ENCODE measurements at regions not wholly inside any gene's neighbourhood (a gene's known extent, or its start where the extent isn't known, plus 50 kb on each side); places are given as distances from the start of the nearest gene placed in this dataset.

- TF ChIP-seq CTCF (IDR thresholded peaks at IDR 0.05; ENCODE audit: insufficient read depth, low read length, poor library complexity, severe bottlenecking): no peak
- DNase-seq (ENCODE audit: extremely low read depth, insufficient read length): no peak
- Histone ChIP-seq H3K36me3 (ENCODE audit: control insufficient read depth, insufficient read depth, low read length) (no peaks in the 10 kb centered on the region), H3K4me3 (replicated peaks; ENCODE audit: low read depth, low read length) (no peak overlapping the region), H3K27me3 (replicated peaks; ENCODE audit: control insufficient read depth, insufficient read depth, low read length) (no peaks in the 10 kb centered on the region)
Observed at GRCh38 chr20:11467436-11467835, 450.3 kb upstream of the BTBD3 start.

- no peak for DNase-seq (ENCODE audit: extremely low read depth, insufficient read length)
- H3K36me3 ChIP-seq (ENCODE audit: control insufficient read depth, insufficient read depth, low read length): no peaks in the 10 kb centered on the region
- no peak for TF ChIP-seq CTCF (IDR thresholded peaks at IDR 0.05; ENCODE audit: insufficient read depth, low read length, poor library complexity, severe bottlenecking)
- H3K4me3 ChIP-seq (replicated peaks; ENCODE audit: low read depth, low read length): no peak overlapping the region
- H3K27me3 ChIP-seq (replicated peaks; ENCODE audit: control insufficient read depth, insufficient read depth, low read length): no peaks in the 10 kb centered on the region
Observed at GRCh38 chr20:11468880-11469279, 448.8 kb upstream of the BTBD3 start.

DNA sequence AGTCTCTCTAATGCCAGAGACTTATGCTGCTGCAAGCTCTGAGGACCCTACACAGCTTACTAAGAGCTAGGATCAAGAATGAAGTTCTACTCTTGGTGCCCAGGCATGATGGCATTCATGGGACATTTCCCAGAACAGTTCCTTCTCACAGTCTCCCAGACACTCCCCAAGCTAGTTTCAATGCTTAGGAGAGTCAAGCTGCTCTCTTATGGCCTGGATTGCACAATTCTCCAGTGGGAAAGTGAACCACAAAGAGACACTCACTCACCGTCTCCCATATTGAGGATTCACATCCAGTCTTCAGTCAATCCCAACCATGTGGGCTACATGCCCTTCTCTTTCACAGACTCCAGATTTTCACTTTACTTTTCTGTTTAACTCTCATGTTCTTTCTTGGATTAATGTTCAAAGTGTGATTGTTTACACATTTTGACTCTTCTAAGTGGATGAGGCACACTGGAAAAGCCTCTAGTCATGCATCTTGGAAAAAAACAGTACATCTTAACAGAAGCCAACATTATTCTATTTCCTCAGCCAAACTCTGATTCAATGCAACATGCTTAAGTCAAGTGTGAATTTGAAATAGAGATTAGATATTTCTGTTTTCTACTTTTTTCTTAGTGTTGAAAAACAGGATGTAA lies 447.8 kb upstream of the BTBD3 start:
- Histone ChIP-seq H3K4me3 (replicated peaks; ENCODE audit: low read depth, low read length) (no peak overlapping the region), H3K27me3 (replicated peaks; ENCODE audit: control insufficient read depth, insufficient read depth, low read length) (no peaks in the 10 kb centered on the region), H3K36me3 (ENCODE audit: control insufficient read depth, insufficient read depth, low read length) (no peaks in the 10 kb centered on the region)
- TF ChIP-seq CTCF (IDR thresholded peaks at IDR 0.05; ENCODE audit: insufficient read depth, low read length, poor library complexity, severe bottlenecking): no peak
- DNase-seq (ENCODE audit: extremely low read depth, insufficient read length): no peak

GRCh38 chr20:11473983-11474382 lies 443.7 kb upstream of the BTBD3 start:
- no peaks in the 10 kb centered on the region for H3K27me3 ChIP-seq (replicated peaks; ENCODE audit: control insufficient read depth, insufficient read depth, low read length)
- no peak for DNase-seq (ENCODE audit: extremely low read depth, insufficient read length)
- H3K4me3 ChIP-seq (replicated peaks; ENCODE audit: low read depth, low read length): no peak overlapping the region
- H3K36me3 ChIP-seq (ENCODE audit: control insufficient read depth, insufficient read depth, low read length): no peaks in the 10 kb centered on the region
- TF ChIP-seq CTCF (IDR thresholded peaks at IDR 0.05; ENCODE audit: insufficient read depth, low read length, poor library complexity, severe bottlenecking): no peak

DNA sequence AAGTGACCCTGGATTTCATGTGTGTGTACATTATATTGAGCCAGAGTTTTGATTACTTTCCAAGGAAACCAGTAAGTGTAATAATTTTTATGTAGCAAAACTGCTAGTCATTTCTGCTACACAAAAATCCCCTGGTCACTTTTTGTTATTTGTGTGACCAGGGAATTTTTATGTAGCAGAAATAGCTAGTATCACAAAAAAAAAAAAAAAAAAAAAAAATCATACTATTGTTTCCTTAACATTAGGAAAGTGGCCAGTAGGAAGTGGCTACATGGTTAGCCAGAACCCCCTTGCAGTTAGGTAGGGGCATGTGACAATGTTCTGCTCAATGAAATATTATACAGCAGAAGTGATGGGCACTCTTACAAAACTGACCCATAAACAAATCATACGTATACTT lies 434.0 kb upstream of the BTBD3 start:
- Histone ChIP-seq H3K4me3 (replicated peaks; ENCODE audit: low read depth, low read length) (no peak overlapping the region), H3K36me3 (ENCODE audit: control insufficient read depth, insufficient read depth, low read length) (no peaks in the 10 kb centered on the region), H3K27me3 (replicated peaks; ENCODE audit: control insufficient read depth, insufficient read depth, low read length) (no peaks in the 10 kb centered on the region)
- no peak for DNase-seq (ENCODE audit: extremely low read depth, insufficient read length)
- TF ChIP-seq CTCF (IDR thresholded peaks at IDR 0.05; ENCODE audit: insufficient read depth, low read length, poor library complexity, severe bottlenecking): no peak

DNA sequence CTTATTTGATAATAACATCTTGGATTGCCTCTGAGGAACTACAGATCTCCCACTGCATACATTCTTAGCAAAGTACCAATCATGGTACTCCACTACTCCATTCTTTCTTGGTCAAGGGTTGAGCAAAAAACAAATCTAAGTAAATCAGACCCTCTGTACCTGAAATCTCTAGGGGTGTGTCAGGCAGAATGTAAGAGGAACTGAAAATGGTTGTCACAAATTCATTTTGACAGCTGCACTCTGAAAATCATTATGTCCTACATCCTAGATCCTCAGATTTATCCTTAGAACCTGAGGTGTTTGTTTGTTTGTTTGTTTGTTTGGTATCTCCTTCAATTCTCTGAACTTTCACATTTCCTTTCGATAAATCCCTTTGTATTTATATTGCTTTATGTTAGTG lies 433.2 kb upstream of the BTBD3 start:
- no peak for DNase-seq (ENCODE audit: extremely low read depth, insufficient read length)
- no peaks in the 10 kb centered on the region for H3K36me3 ChIP-seq (ENCODE audit: control insufficient read depth, insufficient read depth, low read length)
- H3K4me3 ChIP-seq (replicated peaks; ENCODE audit: low read depth, low read length): no peak overlapping the region
- no peaks in the 10 kb centered on the region for H3K27me3 ChIP-seq (replicated peaks; ENCODE audit: control insufficient read depth, insufficient read depth, low read length)
- no peak for TF ChIP-seq CTCF (IDR thresholded peaks at IDR 0.05; ENCODE audit: insufficient read depth, low read length, poor library complexity, severe bottlenecking)
